Keratinocyte (primary cell): ENCODE measurements at regions not wholly inside any gene's neighbourhood (a gene's known extent, or its start where the extent isn't known, plus 50 kb on each side); places are given as distances from the start of the nearest gene placed in this dataset.

Experiments
- DNase-seq: peaks from one replicate; pipeline ENCODE4 v3.0.0-alpha.2; 2011; ENCODE audit warnings: low read depth, missing footprints, low spot score
- FAIRE-seq: peaks from 2 replicates; lab custom pipeline; 2011; peaks lifted over from hg19 to GRCh38; lab: Jason Lieb, UNC
- H2AFZ ChIP-seq: 2 replicates; pipeline ENCODE4 v1.6.0; 2012; ENCODE audit warnings: low read length, control low read depth, inconsistent platforms; ENCODE audit not compliant: control insufficient read depth
- H3K27ac ChIP-seq: 2 replicates; pipeline ENCODE4 v1.5.1; 2011; ENCODE audit warnings: low read length; ENCODE audit not compliant: control insufficient read depth, insufficient read depth
- H3K27me3 ChIP-seq: 3 replicates; pipeline ENCODE4 v1.6.0; 2011; ENCODE audit warnings: low read length; ENCODE audit not compliant: control insufficient read depth, insufficient read depth; ENCODE audit errors: extremely low read depth
- H3K36me3 ChIP-seq, 2 experiments: 2 replicates in 1 of 2; 3 replicates in 1 of 2; pipeline ENCODE4 v1.5.1; 2011; ENCODE audit warnings: low read length in 2 of 2, mild to moderate bottlenecking in 1 of 2; ENCODE audit not compliant: control insufficient read depth in 2 of 2, insufficient read depth in 2 of 2; ENCODE audit errors: extremely low read depth in 1 of 2
- H3K4me1 ChIP-seq: 3 replicates; pipeline ENCODE4 v1.5.1; 2011; ENCODE audit warnings: low read length; ENCODE audit not compliant: control insufficient read depth, insufficient read depth; ENCODE audit errors: extremely low read depth
- H3K4me2 ChIP-seq: 3 replicates; pipeline ENCODE4 v1.6.0; 2011; ENCODE audit warnings: low read depth, low read length; ENCODE audit not compliant: control insufficient read depth, insufficient read depth; ENCODE audit errors: extremely low read depth
- H3K4me3 ChIP-seq, 3 experiments: fragments of 200-600 bp in 1 of 3; sonication (generic) in 1 of 3; 2 replicates in 2 of 3; 3 replicates in 1 of 3; pipeline ENCODE4 v1.5.1; 2011 to 2016; ENCODE audit warnings: low read length in 3 of 3, mild to moderate bottlenecking in 3 of 3, control low read depth in 2 of 3, inconsistent platforms in 1 of 3, low read depth in 1 of 3, mixed read lengths in 1 of 3, mixed run types in 1 of 3, moderate library complexity in 1 of 3; ENCODE audit not compliant: control insufficient read depth in 2 of 3, insufficient read depth in 2 of 3; ENCODE audit errors: extremely low read depth in 1 of 3
- H3K79me2 ChIP-seq: 2 replicates; pipeline ENCODE4 v1.6.0; 2012; ENCODE audit warnings: low read length; ENCODE audit not compliant: control insufficient read depth, insufficient read depth
- H3K9ac ChIP-seq: 3 replicates; pipeline ENCODE4 v1.6.0; 2011; ENCODE audit warnings: low read length; ENCODE audit not compliant: control insufficient read depth, insufficient read depth; ENCODE audit errors: extremely low read depth
- H3K9me1 ChIP-seq: 3 replicates; pipeline ENCODE4 v1.6.0; 2011; ENCODE audit warnings: low read length; ENCODE audit not compliant: control insufficient read depth, insufficient read depth; ENCODE audit errors: extremely low read depth
- H3K9me3 ChIP-seq: 2 replicates; pipeline ENCODE4 v1.5.1; 2012; ENCODE audit warnings: low read depth, low read length; ENCODE audit not compliant: control insufficient read depth
- H4K20me1 ChIP-seq: 3 replicates; pipeline ENCODE4 v1.6.0; 2011; ENCODE audit warnings: low read length; ENCODE audit not compliant: control insufficient read depth, insufficient read depth; ENCODE audit errors: extremely low read depth
- EZH2 ChIP-seq: IDR thresholded peaks from one replicate; pipeline ENCODE4 v1.6.1; 2012; ENCODE audit warnings: inconsistent platforms, mild to moderate bottlenecking, low read length, moderate library complexity
- dilution Hi-C: fragments of 300-500 bp; cut with MboI; formaldehyde crosslinking; loops from one replicate; pipeline ENCODE4 v1.7.0; 2020; ENCODE audit warnings: low sequenced_read_pairs; ENCODE audit not compliant: extremely low pct_ligation_motif_present
- TF ChIP-seq, protein P1 (sequence below), 3 experiments: IDR thresholded peaks in 1 of 3; conservative IDR thresholded peaks in 1 of 3; optimal IDR thresholded peaks in 1 of 3; 2 replicates in 2 of 3; 3 replicates in 1 of 3; pipeline versions ENCODE3 to v1.5.1; 2011; ENCODE audit warnings: low read length in 3 of 3, mild to moderate bottlenecking in 3 of 3, moderate library complexity in 2 of 3, control low read depth in 1 of 3, inconsistent platforms in 1 of 3; ENCODE audit not compliant: insufficient read depth in 2 of 3; ENCODE audit errors: extremely low read depth in 1 of 3

DNA sequence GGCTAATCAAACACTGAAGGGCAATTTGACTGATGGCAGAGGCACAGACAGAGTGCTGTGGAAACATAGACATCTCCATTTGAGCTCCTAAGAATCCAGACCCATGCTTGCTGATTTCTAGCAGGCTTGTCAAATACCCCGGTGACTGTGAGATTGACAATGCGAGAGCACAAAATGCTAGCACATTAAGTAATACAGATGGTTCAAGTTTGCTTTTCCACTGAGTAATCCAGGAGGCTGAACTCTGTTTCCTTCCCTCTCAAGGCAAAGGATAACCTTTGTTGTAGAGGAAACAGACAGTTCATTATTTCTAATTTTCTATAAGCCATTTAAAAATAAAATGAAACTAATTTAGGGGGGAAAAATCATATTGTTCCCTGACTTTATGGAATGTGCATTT, 256.5 kb upstream of the CRY1 start:
- FAIRE-seq (no peak), DNase-seq (no peak)
- Histone ChIP-seq H3K4me1 (peaks cover 49% of the 10 kb centered on the region), H3K4me2 (no peak overlapping the region), H4K20me1 (peaks cover 3% of the 10 kb centered on the region), H3K9ac (no peak overlapping the region), H3K27ac (no peak overlapping the region), H3K4me3 (no peak overlapping the region), H3K36me3 (no peaks in the 10 kb centered on the region), H3K9me3 (no peaks in the 10 kb centered on the region), H3K27me3 (no peaks in the 10 kb centered on the region), H2AFZ (no peak overlapping the region), H3K79me2 (peaks cover 4% of the 10 kb centered on the region), H3K9me1 (no peaks in the 10 kb centered on the region)
- dilution Hi-C loops, result no loop called here
- no peak for TF ChIP-seq EZH2
- TF ChIP-seq, protein P1, sequence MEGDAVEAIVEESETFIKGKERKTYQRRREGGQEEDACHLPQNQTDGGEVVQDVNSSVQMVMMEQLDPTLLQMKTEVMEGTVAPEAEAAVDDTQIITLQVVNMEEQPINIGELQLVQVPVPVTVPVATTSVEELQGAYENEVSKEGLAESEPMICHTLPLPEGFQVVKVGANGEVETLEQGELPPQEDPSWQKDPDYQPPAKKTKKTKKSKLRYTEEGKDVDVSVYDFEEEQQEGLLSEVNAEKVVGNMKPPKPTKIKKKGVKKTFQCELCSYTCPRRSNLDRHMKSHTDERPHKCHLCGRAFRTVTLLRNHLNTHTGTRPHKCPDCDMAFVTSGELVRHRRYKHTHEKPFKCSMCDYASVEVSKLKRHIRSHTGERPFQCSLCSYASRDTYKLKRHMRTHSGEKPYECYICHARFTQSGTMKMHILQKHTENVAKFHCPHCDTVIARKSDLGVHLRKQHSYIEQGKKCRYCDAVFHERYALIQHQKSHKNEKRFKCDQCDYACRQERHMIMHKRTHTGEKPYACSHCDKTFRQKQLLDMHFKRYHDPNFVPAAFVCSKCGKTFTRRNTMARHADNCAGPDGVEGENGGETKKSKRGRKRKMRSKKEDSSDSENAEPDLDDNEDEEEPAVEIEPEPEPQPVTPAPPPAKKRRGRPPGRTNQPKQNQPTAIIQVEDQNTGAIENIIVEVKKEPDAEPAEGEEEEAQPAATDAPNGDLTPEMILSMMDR (optimal IDR thresholded peaks at IDR 0.05 in 1 of 3, IDR thresholded peaks at IDR 0.05 in 1 of 3, conservative IDR thresholded peaks at IDR 0.05 in 1 of 3; ENCODE audit: extremely low read depth in 1 of 3, insufficient read depth in 2 of 3, low read length in 3 of 3), result no peak

- Histone ChIP-seq H3K4me1 (peaks cover 43% of the 10 kb centered on the region), H3K4me3 (no peak overlapping the region), H3K27me3 (no peaks in the 10 kb centered on the region), H3K36me3 (no peaks in the 10 kb centered on the region), H3K9ac (no peak overlapping the region), H4K20me1 (peaks cover 3% of the 10 kb centered on the region), H2AFZ (no peak overlapping the region), H3K9me1 (no peaks in the 10 kb centered on the region), H3K4me2 (peak overlapping the region; percentile 12), H3K79me2 (peaks cover 4% of the 10 kb centered on the region), H3K27ac (peak overlapping the region; percentile 17), H3K9me3 (no peaks in the 10 kb centered on the region)
- dilution Hi-C loops, result no loop called here
- FAIRE-seq (no peak), DNase-seq (no peak)
- TF ChIP-seq, protein P1 (optimal IDR thresholded peaks at IDR 0.05 in 1 of 3, IDR thresholded peaks at IDR 0.05 in 1 of 3, conservative IDR thresholded peaks at IDR 0.05 in 1 of 3; ENCODE audit: extremely low read depth in 1 of 3, insufficient read depth in 2 of 3, low read length in 3 of 3), result no peak
- TF ChIP-seq EZH2, result no peak
Measured at GRCh38 chr12:107351109-107351508, 257.8 kb upstream of the CRY1 start.
